ENCODE measurements at regions not wholly inside any gene's neighbourhood (a gene's known extent, or its start where the extent isn't known, plus 50 kb on each side); places are given as distances from the start of the nearest gene placed in this dataset.

- TF ChIP-seq CTCF (IDR thresholded peaks at IDR 0.05; ENCODE audit: insufficient read depth, low read length): no peak
- no peak for TF ChIP-seq POLR2AphosphoS5 (IDR thresholded peaks at IDR 0.05; ENCODE audit: low read depth)
- TF ChIP-seq GABPA (IDR thresholded peaks at IDR 0.05; ENCODE audit: low read depth): no peak
- TF ChIP-seq, protein P1, sequence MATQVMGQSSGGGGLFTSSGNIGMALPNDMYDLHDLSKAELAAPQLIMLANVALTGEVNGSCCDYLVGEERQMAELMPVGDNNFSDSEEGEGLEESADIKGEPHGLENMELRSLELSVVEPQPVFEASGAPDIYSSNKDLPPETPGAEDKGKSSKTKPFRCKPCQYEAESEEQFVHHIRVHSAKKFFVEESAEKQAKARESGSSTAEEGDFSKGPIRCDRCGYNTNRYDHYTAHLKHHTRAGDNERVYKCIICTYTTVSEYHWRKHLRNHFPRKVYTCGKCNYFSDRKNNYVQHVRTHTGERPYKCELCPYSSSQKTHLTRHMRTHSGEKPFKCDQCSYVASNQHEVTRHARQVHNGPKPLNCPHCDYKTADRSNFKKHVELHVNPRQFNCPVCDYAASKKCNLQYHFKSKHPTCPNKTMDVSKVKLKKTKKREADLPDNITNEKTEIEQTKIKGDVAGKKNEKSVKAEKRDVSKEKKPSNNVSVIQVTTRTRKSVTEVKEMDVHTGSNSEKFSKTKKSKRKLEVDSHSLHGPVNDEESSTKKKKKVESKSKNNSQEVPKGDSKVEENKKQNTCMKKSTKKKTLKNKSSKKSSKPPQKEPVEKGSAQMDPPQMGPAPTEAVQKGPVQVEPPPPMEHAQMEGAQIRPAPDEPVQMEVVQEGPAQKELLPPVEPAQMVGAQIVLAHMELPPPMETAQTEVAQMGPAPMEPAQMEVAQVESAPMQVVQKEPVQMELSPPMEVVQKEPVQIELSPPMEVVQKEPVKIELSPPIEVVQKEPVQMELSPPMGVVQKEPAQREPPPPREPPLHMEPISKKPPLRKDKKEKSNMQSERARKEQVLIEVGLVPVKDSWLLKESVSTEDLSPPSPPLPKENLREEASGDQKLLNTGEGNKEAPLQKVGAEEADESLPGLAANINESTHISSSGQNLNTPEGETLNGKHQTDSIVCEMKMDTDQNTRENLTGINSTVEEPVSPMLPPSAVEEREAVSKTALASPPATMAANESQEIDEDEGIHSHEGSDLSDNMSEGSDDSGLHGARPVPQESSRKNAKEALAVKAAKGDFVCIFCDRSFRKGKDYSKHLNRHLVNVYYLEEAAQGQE (IDR thresholded peaks at IDR 0.05; ENCODE audit: insufficient replicate concordance, low read depth): no peak
- TF ChIP-seq SPI1 (IDR thresholded peaks at IDR 0.05; ENCODE audit: borderline replicate concordance, low read depth): no peak
Observed at GRCh38 chr2:128560718-128561117, 242.1 kb upstream of the HS6ST1 start.

All from HL-60 (cell line).